Endothelial cell (in vitro differentiated cells): ENCODE measurements at regions not wholly inside any gene's neighbourhood (a gene's known extent, or its start where the extent isn't known, plus 50 kb on each side); places are given as distances from the start of the nearest gene placed in this dataset.

Experiments used
- DNase-seq: peaks from one replicate; pipeline ENCODE4 v3.0.0; 2021; ENCODE audit warnings: low spot score
- H3K27ac Mint-ChIP-seq: one replicate; pipeline ENCODE4 v1.8.0; 2021; ENCODE audit warnings: mixed read lengths, inconsistent platforms; ENCODE audit not compliant: unreplicated experiment
- H3K27me3 Mint-ChIP-seq: one replicate; pipeline ENCODE4 v1.8.0; 2021; ENCODE audit warnings: mild to moderate bottlenecking, moderate library complexity, mixed read lengths, inconsistent platforms; ENCODE audit not compliant: unreplicated experiment
- H3K36me3 Mint-ChIP-seq: one replicate; pipeline ENCODE4 v1.8.0; 2021; ENCODE audit warnings: mild to moderate bottlenecking, low read depth, mixed read lengths, inconsistent platforms; ENCODE audit not compliant: unreplicated experiment
- H3K4me1 Mint-ChIP-seq: one replicate; pipeline ENCODE4 v1.8.0; 2021; ENCODE audit warnings: mild to moderate bottlenecking, mixed read lengths, inconsistent platforms; ENCODE audit not compliant: unreplicated experiment
- H3K4me3 Mint-ChIP-seq: one replicate; pipeline ENCODE4 v1.8.0; 2021; ENCODE audit warnings: mild to moderate bottlenecking, mixed read lengths, inconsistent platforms; ENCODE audit not compliant: unreplicated experiment
- H3K9me3 Mint-ChIP-seq: one replicate; pipeline ENCODE4 v1.8.0; 2021; ENCODE audit warnings: mixed read lengths, inconsistent platforms; ENCODE audit not compliant: unreplicated experiment
- TF ChIP-seq, protein P1 (sequence below): fragments of 200-600 bp; sonication (generic); IDR thresholded peaks from one replicate; pipeline ENCODE4 v1.5.0; 2021; ENCODE audit warnings: antibody characterized with exemption; ENCODE audit not compliant: unreplicated experiment

GRCh38 chr20:16806886-16807285, 58.7 kb downstream of the OTOR start:
- no peak overlapping the region for H3K27ac Mint-ChIP-seq
- no peaks in the 10 kb centered on the region for H3K9me3 Mint-ChIP-seq
- peaks cover 2% of the 10 kb centered on the region for H3K27me3 Mint-ChIP-seq
- no peak overlapping the region for H3K4me3 Mint-ChIP-seq
- H3K36me3 Mint-ChIP-seq: no peaks in the 10 kb centered on the region
- no peak for DNase-seq
- H3K4me1 Mint-ChIP-seq: peaks cover 25% of the 10 kb centered on the region
- TF ChIP-seq, protein P1, sequence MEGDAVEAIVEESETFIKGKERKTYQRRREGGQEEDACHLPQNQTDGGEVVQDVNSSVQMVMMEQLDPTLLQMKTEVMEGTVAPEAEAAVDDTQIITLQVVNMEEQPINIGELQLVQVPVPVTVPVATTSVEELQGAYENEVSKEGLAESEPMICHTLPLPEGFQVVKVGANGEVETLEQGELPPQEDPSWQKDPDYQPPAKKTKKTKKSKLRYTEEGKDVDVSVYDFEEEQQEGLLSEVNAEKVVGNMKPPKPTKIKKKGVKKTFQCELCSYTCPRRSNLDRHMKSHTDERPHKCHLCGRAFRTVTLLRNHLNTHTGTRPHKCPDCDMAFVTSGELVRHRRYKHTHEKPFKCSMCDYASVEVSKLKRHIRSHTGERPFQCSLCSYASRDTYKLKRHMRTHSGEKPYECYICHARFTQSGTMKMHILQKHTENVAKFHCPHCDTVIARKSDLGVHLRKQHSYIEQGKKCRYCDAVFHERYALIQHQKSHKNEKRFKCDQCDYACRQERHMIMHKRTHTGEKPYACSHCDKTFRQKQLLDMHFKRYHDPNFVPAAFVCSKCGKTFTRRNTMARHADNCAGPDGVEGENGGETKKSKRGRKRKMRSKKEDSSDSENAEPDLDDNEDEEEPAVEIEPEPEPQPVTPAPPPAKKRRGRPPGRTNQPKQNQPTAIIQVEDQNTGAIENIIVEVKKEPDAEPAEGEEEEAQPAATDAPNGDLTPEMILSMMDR: no peak

DNA sequence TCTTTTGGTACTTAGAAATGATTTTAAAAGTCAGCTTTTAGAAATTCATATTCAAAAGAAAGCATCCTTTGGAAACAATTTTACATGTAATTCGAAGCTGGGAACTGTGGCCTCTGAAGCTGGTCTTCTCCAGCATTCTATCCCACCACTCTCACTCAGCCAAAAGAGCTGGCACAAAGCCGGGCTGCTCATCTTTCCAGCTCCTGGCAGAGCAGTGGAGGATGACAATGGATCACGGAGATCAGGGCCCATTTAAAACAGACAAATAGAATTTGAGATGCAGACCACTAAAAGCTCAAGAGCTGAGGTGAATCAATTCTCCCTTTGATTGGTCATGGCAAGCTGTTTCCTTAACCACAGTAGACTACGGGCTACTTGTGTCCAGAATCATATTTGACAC, 60.6 kb downstream of the OTOR start:
- no peak for DNase-seq
- peaks cover 2% of the 10 kb centered on the region for H3K27me3 Mint-ChIP-seq

DNA sequence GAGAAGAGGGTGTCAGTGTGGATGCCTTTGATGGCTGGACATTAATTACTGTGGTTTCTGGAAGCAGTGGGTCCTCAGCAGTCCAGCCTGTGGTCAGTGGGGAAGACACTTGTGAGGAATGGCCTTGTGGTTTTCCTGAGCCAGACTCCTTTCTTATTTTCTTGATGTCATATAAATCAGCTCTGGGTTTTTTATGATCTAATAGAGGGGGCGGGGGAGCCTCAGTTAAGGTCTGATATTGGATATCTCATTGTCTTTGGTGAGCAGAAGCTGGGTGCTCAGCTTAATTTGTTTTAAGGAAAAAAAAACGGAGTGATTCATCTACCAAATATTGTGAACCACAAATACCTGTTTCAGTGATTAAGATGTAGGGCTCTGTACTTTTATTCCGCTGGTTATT, 62.1 kb downstream of the OTOR start:
- Mint-ChIP-seq H3K4me3 (no peak overlapping the region), H3K9me3 (no peaks in the 10 kb centered on the region), H3K36me3 (no peaks in the 10 kb centered on the region), H3K4me1 (peaks cover 20% of the 10 kb centered on the region), H3K27me3 (peaks cover 2% of the 10 kb centered on the region), H3K27ac (no peak overlapping the region)
- no peak for DNase-seq
- TF ChIP-seq, protein P1: no peak

More for the DNA sequence above, 60.6 kb downstream of the OTOR start:
- Mint-ChIP-seq H3K27ac (no peak overlapping the region), H3K4me1 (peaks cover 25% of the 10 kb centered on the region), H3K9me3 (no peaks in the 10 kb centered on the region), H3K36me3 (no peaks in the 10 kb centered on the region), H3K4me3 (no peak overlapping the region)
- TF ChIP-seq, protein P1: no peak

- Mint-ChIP-seq H3K27ac (no peak overlapping the region), H3K36me3 (no peaks in the 10 kb centered on the region), H3K9me3 (no peaks in the 10 kb centered on the region), H3K4me3 (no peak overlapping the region), H3K27me3 (no peaks in the 10 kb centered on the region), H3K4me1 (no peaks in the 10 kb centered on the region)
- TF ChIP-seq, protein P1: no peak
- DNase-seq: no peak
Observed at GRCh38 chr20:16816192-16816591, 68.0 kb downstream of the OTOR start.

DNA sequence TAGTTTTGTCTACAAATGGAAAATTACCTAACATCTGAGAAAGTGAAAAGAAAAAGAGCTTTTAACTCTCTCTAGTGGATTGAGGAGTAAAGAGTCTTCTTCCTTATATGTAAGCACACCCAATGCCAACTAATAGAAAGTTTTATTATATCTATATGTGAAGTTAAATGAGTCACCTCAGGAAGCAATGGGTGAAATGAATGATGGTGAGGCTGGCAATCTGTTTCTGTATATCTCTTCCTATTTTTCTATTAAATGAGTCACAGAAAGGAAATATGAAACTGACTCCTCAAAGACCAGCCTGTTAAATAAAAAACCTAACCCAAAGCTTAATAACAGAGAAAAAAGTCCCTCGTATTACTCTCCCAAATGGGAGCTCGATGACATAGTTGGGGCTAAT, 71.3 kb downstream of the OTOR start:
- DNase-seq: no peak
- H3K4me3 Mint-ChIP-seq: no peak overlapping the region
- TF ChIP-seq, protein P1: no peak
- H3K9me3 Mint-ChIP-seq: no peaks in the 10 kb centered on the region
- no peaks in the 10 kb centered on the region for H3K4me1 Mint-ChIP-seq
- H3K27ac Mint-ChIP-seq: no peak overlapping the region
- no peaks in the 10 kb centered on the region for H3K36me3 Mint-ChIP-seq
- no peaks in the 10 kb centered on the region for H3K27me3 Mint-ChIP-seq
